Hepatocyte (in vitro differentiated cells): ENCODE measurements at regions not wholly inside any gene's neighbourhood (a gene's known extent, or its start where the extent isn't known, plus 50 kb on each side); places are given as distances from the start of the nearest gene placed in this dataset.

ENCODE experiments used
- DNase-seq: peaks from one replicate; pipeline ENCODE4 v3.0.0-alpha.2; 2016; ENCODE audit warnings: low spot score
- H2AFZ ChIP-seq: fragments of 200-600 bp; sonication (generic); 2 replicates; pipeline ENCODE4 v1.6.0; 2016; ENCODE audit warnings: antibody characterized with exemption, mild to moderate bottlenecking
- H3K27ac ChIP-seq: fragments of 200-600 bp; sonication (generic); 2 replicates; pipeline ENCODE4 v1.5.1; 2016; ENCODE audit warnings: mild to moderate bottlenecking
- H3K27me3 ChIP-seq: fragments of 200-600 bp; sonication (generic); 2 replicates; pipeline ENCODE4 v1.6.1; 2016
- H3K36me3 ChIP-seq: fragments of 200-600 bp; sonication (generic); replicated peaks from 2 replicates; pipeline ENCODE4 v1.5.1; 2016; ENCODE audit warnings: low read depth; ENCODE audit not compliant: insufficient read depth
- H3K4me1 ChIP-seq: fragments of 200-600 bp; sonication (generic); 2 replicates; pipeline ENCODE4 v1.5.1; 2016; ENCODE audit warnings: mild to moderate bottlenecking, moderate library complexity; ENCODE audit not compliant: insufficient read depth
- H3K4me2 ChIP-seq: fragments of 200-600 bp; sonication (generic); 2 replicates; pipeline ENCODE4 v1.6.0; 2016
- H3K4me3 ChIP-seq: fragments of 200-600 bp; sonication (generic); 2 replicates; pipeline ENCODE4 v1.5.1; 2016; ENCODE audit warnings: mild to moderate bottlenecking
- H3K79me2 ChIP-seq: fragments of 200-600 bp; sonication (generic); 2 replicates; pipeline ENCODE4 v1.6.0; 2017; ENCODE audit warnings: mild to moderate bottlenecking
- H3K9me2 ChIP-seq: fragments of 200-600 bp; sonication (generic); replicated peaks from 2 replicates; pipeline ENCODE4 v1.6.0; 2017; ENCODE audit warnings: mild to moderate bottlenecking; ENCODE audit not compliant: insufficient read depth
- H3K9me3 ChIP-seq: fragments of 200-600 bp; sonication (generic); 2 replicates; pipeline ENCODE4 v1.5.1; 2016; ENCODE audit warnings: low read depth, mild to moderate bottlenecking
- H4K20me1 ChIP-seq: fragments of 200-600 bp; sonication (generic); 2 replicates; pipeline ENCODE4 v1.6.0; 2016; ENCODE audit warnings: mild to moderate bottlenecking; ENCODE audit not compliant: insufficient read depth, poor library complexity, severe bottlenecking
- EZH2 ChIP-seq: fragments of 200-600 bp; sonication (generic); IDR thresholded peaks from 2 replicates; pipeline ENCODE4 v1.6.1; 2016; ENCODE audit warnings: antibody characterized with exemption, mild to moderate bottlenecking, borderline replicate concordance
- EZH2phosphoT487 ChIP-seq: fragments of 200-600 bp; sonication (generic); IDR thresholded peaks from one replicate; pipeline ENCODE4 v1.6.1; 2018; ENCODE audit warnings: antibody characterized with exemption, mild to moderate bottlenecking, low read depth, moderate library complexity; ENCODE audit not compliant: unreplicated experiment, severe bottlenecking
- WGBS: methylation state at CpG from one replicate; pipeline ENCODE4 v1.1.6; 2016; ENCODE audit warnings: low lambda C conversion rate; ENCODE audit errors: missing lambda C conversion rate; 5-methylcytosine and 5-hydroxymethylcytosine counted together
- TF ChIP-seq, protein P1 (sequence below): fragments of 200-600 bp; sonication (generic); IDR thresholded peaks from 2 replicates; pipeline ENCODE4 v1.5.1; 2016; ENCODE audit warnings: antibody characterized with exemption, mild to moderate bottlenecking; ENCODE audit not compliant: poor library complexity

DNA sequence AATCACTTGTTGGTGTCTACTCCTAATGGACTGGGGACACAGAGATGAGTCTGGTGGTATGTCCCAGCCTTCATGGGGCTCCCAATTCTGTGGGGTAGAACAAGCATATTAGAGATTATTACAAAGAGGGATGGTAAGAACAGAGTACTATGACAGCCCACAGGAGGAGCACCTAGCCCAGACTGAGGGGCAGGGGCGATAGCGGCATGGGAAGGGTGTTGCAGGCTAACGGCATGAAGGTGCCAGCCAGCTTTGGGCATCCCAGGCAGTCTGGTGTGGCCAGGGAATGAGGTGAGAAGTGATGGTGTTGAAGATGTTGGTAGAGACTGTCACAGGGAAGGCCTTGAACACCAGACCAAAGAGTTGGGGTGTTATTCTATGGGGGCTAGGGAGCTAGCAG, 280.0 kb downstream of the RPS24 start:
- Histone ChIP-seq H3K9me3 (no peaks in the 10 kb centered on the region), H3K4me2 (no peak overlapping the region), H3K79me2 (no peaks in the 10 kb centered on the region), H3K27me3 (no peaks in the 10 kb centered on the region), H3K4me1 (peaks cover 11% of the 10 kb centered on the region), H3K36me3 (no peaks in the 10 kb centered on the region), H2AFZ (no peak overlapping the region), H3K27ac (no peak overlapping the region), H3K4me3 (no peak overlapping the region), H3K9me2 (no peaks in the 10 kb centered on the region), H4K20me1 (no peaks in the 10 kb centered on the region)
- DNase-seq = no peak
- TF ChIP-seq EZH2phosphoT487 (no peak), EZH2 (no peak)
- TF ChIP-seq, protein P1, sequence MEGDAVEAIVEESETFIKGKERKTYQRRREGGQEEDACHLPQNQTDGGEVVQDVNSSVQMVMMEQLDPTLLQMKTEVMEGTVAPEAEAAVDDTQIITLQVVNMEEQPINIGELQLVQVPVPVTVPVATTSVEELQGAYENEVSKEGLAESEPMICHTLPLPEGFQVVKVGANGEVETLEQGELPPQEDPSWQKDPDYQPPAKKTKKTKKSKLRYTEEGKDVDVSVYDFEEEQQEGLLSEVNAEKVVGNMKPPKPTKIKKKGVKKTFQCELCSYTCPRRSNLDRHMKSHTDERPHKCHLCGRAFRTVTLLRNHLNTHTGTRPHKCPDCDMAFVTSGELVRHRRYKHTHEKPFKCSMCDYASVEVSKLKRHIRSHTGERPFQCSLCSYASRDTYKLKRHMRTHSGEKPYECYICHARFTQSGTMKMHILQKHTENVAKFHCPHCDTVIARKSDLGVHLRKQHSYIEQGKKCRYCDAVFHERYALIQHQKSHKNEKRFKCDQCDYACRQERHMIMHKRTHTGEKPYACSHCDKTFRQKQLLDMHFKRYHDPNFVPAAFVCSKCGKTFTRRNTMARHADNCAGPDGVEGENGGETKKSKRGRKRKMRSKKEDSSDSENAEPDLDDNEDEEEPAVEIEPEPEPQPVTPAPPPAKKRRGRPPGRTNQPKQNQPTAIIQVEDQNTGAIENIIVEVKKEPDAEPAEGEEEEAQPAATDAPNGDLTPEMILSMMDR = no peak
- WGBS = 94% methylated on average over 3 of the region's 3 CpGs

DNA sequence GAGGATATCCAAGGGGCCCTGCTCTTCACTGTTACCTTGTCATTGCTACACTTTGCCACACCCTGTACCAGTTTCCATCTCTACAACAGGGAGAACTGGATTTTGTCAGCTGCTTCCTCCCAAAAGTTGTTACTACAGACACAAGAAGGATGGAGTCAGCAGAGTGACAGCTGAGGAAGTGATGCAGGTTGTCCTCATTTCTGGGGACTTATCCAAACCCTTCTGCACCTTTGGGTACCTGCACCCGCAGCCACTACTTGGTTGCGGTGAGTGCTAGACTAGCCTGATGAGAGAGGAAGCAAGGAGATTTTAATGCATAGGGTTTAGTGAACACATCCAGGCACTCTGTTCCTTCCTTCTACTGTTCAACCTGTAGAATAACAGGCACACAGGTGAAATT, 281.0 kb downstream of the RPS24 start:
- no peak overlapping the region for H3K4me3 ChIP-seq
- WGBS = 100% methylated on average over 2 of the region's 2 CpGs
- DNase-seq = no peak

DNA sequence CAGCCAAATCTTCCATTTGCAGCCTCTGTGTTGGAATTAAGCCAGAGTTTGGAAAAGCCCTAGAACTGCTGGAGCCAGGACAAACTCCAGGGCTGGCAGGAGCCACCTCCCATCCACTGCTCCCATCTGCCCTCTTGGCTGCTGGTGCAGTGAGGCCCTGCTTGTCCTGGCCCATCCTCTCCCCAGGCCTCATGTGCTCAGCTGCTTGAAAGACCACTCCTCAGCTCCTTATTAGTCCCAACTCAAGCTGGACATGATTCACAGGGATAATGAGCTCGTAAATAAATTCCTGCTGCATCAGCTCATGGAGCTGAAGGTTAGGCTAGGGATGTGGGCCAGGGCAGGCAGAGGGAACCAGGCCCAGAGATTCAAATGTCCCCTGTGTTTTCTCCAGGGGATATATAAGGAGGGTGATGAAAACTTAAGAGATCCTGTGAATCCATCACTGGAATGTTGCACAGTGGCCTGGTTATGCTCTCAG, 282.8 kb downstream of the RPS24 start:
- H3K9me2 ChIP-seq = no peaks in the 10 kb centered on the region
- H3K4me2 ChIP-seq = no peak overlapping the region
- DNase-seq = peak; percentile 53

More for the DNA sequence above, 281.0 kb downstream of the RPS24 start:
- H3K27ac ChIP-seq = no peak overlapping the region
- peaks cover 11% of the 10 kb centered on the region for H3K4me1 ChIP-seq
- no peaks in the 10 kb centered on the region for H3K9me3 ChIP-seq
- no peaks in the 10 kb centered on the region for H4K20me1 ChIP-seq
- H3K27me3 ChIP-seq = no peaks in the 10 kb centered on the region
- H3K79me2 ChIP-seq = no peaks in the 10 kb centered on the region
- no peak overlapping the region for H2AFZ ChIP-seq
- H3K9me2 ChIP-seq = no peaks in the 10 kb centered on the region
- TF ChIP-seq, protein P1 = no peak
- TF ChIP-seq EZH2phosphoT487 (no peak), EZH2 (no peak)
- H3K4me2 ChIP-seq = no peak overlapping the region
- H3K36me3 ChIP-seq = no peaks in the 10 kb centered on the region

More for the DNA sequence above, 282.8 kb downstream of the RPS24 start:
- Histone ChIP-seq H4K20me1 (no peaks in the 10 kb centered on the region), H3K27me3 (no peaks in the 10 kb centered on the region), H2AFZ (no peak overlapping the region), H3K36me3 (no peaks in the 10 kb centered on the region), H3K4me1 (peaks cover 11% of the 10 kb centered on the region), H3K9me3 (no peaks in the 10 kb centered on the region), H3K79me2 (no peaks in the 10 kb centered on the region), H3K27ac (peak overlapping the region; percentile 81), H3K4me3 (no peak overlapping the region)
- TF ChIP-seq EZH2phosphoT487 = no peak
- TF ChIP-seq, protein P1 = no peak
- TF ChIP-seq EZH2 = no peak
- WGBS = 32% methylated on average over 1 of the region's 1 CpG
